Breast epithelium (tissue), 3 donors: ENCODE measurements at regions not wholly inside any gene's neighbourhood (a gene's known extent, or its start where the extent isn't known, plus 50 kb on each side); places are given as distances from the start of the nearest gene placed in this dataset.

Experiments
- POLR2A ChIP-seq: fragments of 450-650 bp; IDR thresholded peaks from one replicate; pipeline ENCODE4 v1.6.1; 2016; ENCODE audit warnings: antibody characterized with exemption, mild to moderate bottlenecking, moderate library complexity
- POLR2AphosphoS5 ChIP-seq, 3 donors: sonication (generic); formaldehyde crosslinking; IDR thresholded peaks; one replicate each; pipeline ENCODE4 v1.6.1; 2017; ENCODE audit warnings: antibody characterized with exemption in 3 of 3
- TF ChIP-seq, protein P1 (sequence below), 3 donors: fragments of 450-650 bp; IDR thresholded peaks; one replicate each; pipeline ENCODE4 v1.5.1; 2016 to 2017; ENCODE audit warnings: antibody characterized with exemption in 3 of 3, mild to moderate bottlenecking in 3 of 3, moderate library complexity in 3 of 3

DNA sequence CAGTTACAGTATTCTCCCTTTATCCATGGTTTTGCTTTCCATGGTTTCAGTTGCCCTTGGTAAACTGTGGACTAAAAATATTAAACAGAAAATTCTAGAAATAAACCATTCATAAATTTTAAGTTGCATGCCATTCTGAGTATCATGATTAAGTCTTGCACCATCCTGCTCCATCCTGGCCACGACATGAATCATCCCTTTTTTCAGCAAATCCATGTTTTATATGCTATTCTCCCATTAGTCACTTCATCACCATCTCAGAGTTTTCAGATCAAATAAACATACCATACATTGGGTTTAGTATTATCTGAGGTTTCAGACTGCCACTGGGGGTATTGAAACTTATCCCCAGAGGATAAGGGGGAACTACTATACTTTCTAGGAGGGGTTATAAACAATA lies 234.4 kb upstream of the ATP10B start:
- TF ChIP-seq POLR2A, result no peak
- no peak for TF ChIP-seq POLR2AphosphoS5 (IDR thresholded peaks at IDR 0.05)
- TF ChIP-seq, protein P1, sequence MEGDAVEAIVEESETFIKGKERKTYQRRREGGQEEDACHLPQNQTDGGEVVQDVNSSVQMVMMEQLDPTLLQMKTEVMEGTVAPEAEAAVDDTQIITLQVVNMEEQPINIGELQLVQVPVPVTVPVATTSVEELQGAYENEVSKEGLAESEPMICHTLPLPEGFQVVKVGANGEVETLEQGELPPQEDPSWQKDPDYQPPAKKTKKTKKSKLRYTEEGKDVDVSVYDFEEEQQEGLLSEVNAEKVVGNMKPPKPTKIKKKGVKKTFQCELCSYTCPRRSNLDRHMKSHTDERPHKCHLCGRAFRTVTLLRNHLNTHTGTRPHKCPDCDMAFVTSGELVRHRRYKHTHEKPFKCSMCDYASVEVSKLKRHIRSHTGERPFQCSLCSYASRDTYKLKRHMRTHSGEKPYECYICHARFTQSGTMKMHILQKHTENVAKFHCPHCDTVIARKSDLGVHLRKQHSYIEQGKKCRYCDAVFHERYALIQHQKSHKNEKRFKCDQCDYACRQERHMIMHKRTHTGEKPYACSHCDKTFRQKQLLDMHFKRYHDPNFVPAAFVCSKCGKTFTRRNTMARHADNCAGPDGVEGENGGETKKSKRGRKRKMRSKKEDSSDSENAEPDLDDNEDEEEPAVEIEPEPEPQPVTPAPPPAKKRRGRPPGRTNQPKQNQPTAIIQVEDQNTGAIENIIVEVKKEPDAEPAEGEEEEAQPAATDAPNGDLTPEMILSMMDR (IDR thresholded peaks at IDR 0.05), result no peak
